ENCODE measurements at regions not wholly inside any gene's neighbourhood (a gene's known extent, or its start where the extent isn't known, plus 50 kb on each side); places are given as distances from the start of the nearest gene placed in this dataset.

- Histone ChIP-seq H3K4me1 (no peaks in the 10 kb centered on the region), H3K9me3 (no peaks in the 10 kb centered on the region), H3K27me3 (no peaks in the 10 kb centered on the region), H3K4me3 (no peak overlapping the region), H3K27ac (no peak overlapping the region), H3K36me3 (ENCODE audit: low read depth, missing control alignments) (no peaks in the 10 kb centered on the region)
- TF ChIP-seq CTCF (IDR thresholded peaks at IDR 0.05) (no peak), POLR2A (IDR thresholded peaks at IDR 0.05) (no peak)
- intact Hi-C loops (cut with DNase I; ENCODE audit: low total_unique reads) = no loop called here
- no peak for DNase-seq
- WGBS, 2 donors = 58 to 69% methylated on average over 10 of the region's 10 CpGs
Observed at GRCh38 chr10:131808370-131808930, 92.4 kb upstream of the PPP2R2D start.

- Histone ChIP-seq H3K4me3 (no peak overlapping the region), H3K27me3 (no peaks in the 10 kb centered on the region), H3K9me3 (no peaks in the 10 kb centered on the region), H3K4me1 (no peaks in the 10 kb centered on the region), H3K36me3 (ENCODE audit: low read depth, missing control alignments) (no peaks in the 10 kb centered on the region), H3K27ac (no peak overlapping the region)
- TF ChIP-seq CTCF (IDR thresholded peaks at IDR 0.05) (no peak), POLR2A (IDR thresholded peaks at IDR 0.05) (no peak)
- WGBS, 2 donors = 86 to 87% methylated on average over 9 to 16 of the region's 16 CpGs
- intact Hi-C loops (cut with DNase I; ENCODE audit: low total_unique reads) = no loop called here
- DNase-seq = no peak
Observed at GRCh38 chr10:131810036-131810804, 90.6 kb upstream of the PPP2R2D start.

GRCh38 chr10:131810805-131811629 lies 89.8 kb upstream of the PPP2R2D start:
- H3K27me3 ChIP-seq = no peaks in the 10 kb centered on the region
- no peak for TF ChIP-seq CTCF (IDR thresholded peaks at IDR 0.05)
- intact Hi-C loops (cut with DNase I; ENCODE audit: low total_unique reads) = no loop called here
- no peak overlapping the region for H3K27ac ChIP-seq
- H3K36me3 ChIP-seq (ENCODE audit: low read depth, missing control alignments) = no peaks in the 10 kb centered on the region
- H3K4me3 ChIP-seq = no peak overlapping the region
- no peaks in the 10 kb centered on the region for H3K4me1 ChIP-seq
- H3K9me3 ChIP-seq = no peaks in the 10 kb centered on the region
- DNase-seq = no peak
- 86 to 90% methylated on average over 15 to 25 of the region's 25 CpGs for WGBS, 2 donors

GRCh38 chr10:131811630-131812403 lies 89.0 kb upstream of the PPP2R2D start:
- TF ChIP-seq POLR2A (IDR thresholded peaks at IDR 0.05) = no peak
- TF ChIP-seq CTCF (IDR thresholded peaks at IDR 0.05) = no peak
- Histone ChIP-seq H3K36me3 (ENCODE audit: low read depth, missing control alignments) (no peaks in the 10 kb centered on the region), H3K27ac (no peak overlapping the region), H3K4me3 (no peak overlapping the region), H3K4me1 (no peaks in the 10 kb centered on the region), H3K9me3 (no peaks in the 10 kb centered on the region), H3K27me3 (no peaks in the 10 kb centered on the region)
- DNase-seq = no peak
- intact Hi-C loops (cut with DNase I; ENCODE audit: low total_unique reads) = no loop called here
- WGBS, 2 donors = 88 to 89% methylated on average over 14 to 23 of the region's 23 CpGs

Data from testis (tissue), 2 donors.